H9 (cell line): ENCODE measurements at regions not wholly inside any gene's neighbourhood (a gene's known extent, or its start where the extent isn't known, plus 50 kb on each side); places are given as distances from the start of the nearest gene placed in this dataset.

ENCODE experiments used
- DNase-seq: peaks from one replicate; pipeline ENCODE4 v3.0.0-alpha.2; 2017
- H2AFZ ChIP-seq: one replicate; pipeline ENCODE4 v1.6.1; 2013; ENCODE audit warnings: mild to moderate bottlenecking, low read length, control low read depth, moderate library complexity
- H2AK5ac ChIP-seq: 2 replicates; pipeline ENCODE4 v1.6.1; 2013; ENCODE audit warnings: low read length, control low read depth, mixed read lengths; ENCODE audit not compliant: insufficient read length
- H2BK120ac ChIP-seq: one replicate; pipeline ENCODE4 v1.6.1; 2013; ENCODE audit warnings: low read depth, mild to moderate bottlenecking, low read length, control low read depth, inconsistent platforms; ENCODE audit not compliant: poor library complexity, severe bottlenecking
- H2BK12ac ChIP-seq: 2 replicates; pipeline ENCODE4 v1.6.1; 2013; ENCODE audit warnings: low read length, control low read depth, mixed read lengths, low read depth; ENCODE audit not compliant: insufficient read length
- H2BK15ac ChIP-seq: 2 replicates; pipeline ENCODE4 v1.6.1; 2013; ENCODE audit warnings: low read depth, low read length, control low read depth
- H2BK20ac ChIP-seq: one replicate; pipeline ENCODE4 v1.6.1; 2013; ENCODE audit warnings: low read depth, mild to moderate bottlenecking, low read length, control low read depth, inconsistent platforms; ENCODE audit not compliant: poor library complexity, severe bottlenecking
- H2BK5ac ChIP-seq: 2 replicates; pipeline ENCODE4 v1.6.1; 2013; ENCODE audit warnings: low read length, control low read depth, mixed read lengths; ENCODE audit not compliant: insufficient read length
- H3K14ac ChIP-seq: 2 replicates; pipeline ENCODE4 v1.6.1; 2013; ENCODE audit warnings: low read length, control low read depth; ENCODE audit not compliant: insufficient read depth
- H3K18ac ChIP-seq: 2 replicates; pipeline ENCODE4 v1.6.1; 2013; ENCODE audit warnings: low read depth, mild to moderate bottlenecking, mixed read lengths, low read length, control low read depth; ENCODE audit not compliant: insufficient read length
- H3K23ac ChIP-seq: 2 replicates; pipeline ENCODE4 v1.6.1; 2013; ENCODE audit warnings: low read length, control low read depth, mixed read lengths, low read depth; ENCODE audit not compliant: insufficient read length
- H3K23me2 ChIP-seq: 2 replicates; pipeline ENCODE4 v1.6.1; 2013; ENCODE audit warnings: low read depth, mild to moderate bottlenecking, mixed read lengths, low read length, control low read depth; ENCODE audit not compliant: insufficient read length, poor library complexity, severe bottlenecking
- H3K27ac ChIP-seq: 2 replicates; pipeline ENCODE4 v1.5.1; 2013; ENCODE audit warnings: low read length, control low read depth, mixed read lengths, low read depth; ENCODE audit not compliant: insufficient read length
- H3K27me3 ChIP-seq: 2 replicates; pipeline ENCODE4 v1.6.1; 2013; ENCODE audit warnings: low read length, control low read depth, inconsistent platforms; ENCODE audit not compliant: insufficient read depth
- H3K4ac ChIP-seq: 2 replicates; pipeline ENCODE4 v1.6.1; 2013; ENCODE audit warnings: low read depth, mild to moderate bottlenecking, control low read depth, inconsistent platforms, low read length, moderate library complexity
- H3K4me1 ChIP-seq: 2 replicates; pipeline ENCODE4 v1.6.1; 2013; ENCODE audit warnings: low read length, control low read depth, inconsistent platforms; ENCODE audit not compliant: insufficient read depth
- H3K4me2 ChIP-seq: 2 replicates; pipeline ENCODE4 v1.6.1; 2013; ENCODE audit warnings: low read length, control low read depth, mixed read lengths; ENCODE audit not compliant: insufficient read length, insufficient read depth
- H3K56ac ChIP-seq: 2 replicates; pipeline ENCODE4 v1.6.1; 2013; ENCODE audit warnings: low read depth, mild to moderate bottlenecking, mixed read lengths, low read length, control low read depth; ENCODE audit not compliant: insufficient read length
- H3K79me1 ChIP-seq: 2 replicates; pipeline ENCODE4 v1.6.1; 2013; ENCODE audit warnings: low read depth, mild to moderate bottlenecking, moderate library complexity, low read length, control low read depth, inconsistent platforms; ENCODE audit not compliant: insufficient read depth, poor library complexity, severe bottlenecking
- H3K79me2 ChIP-seq: 2 replicates; pipeline ENCODE4 v1.6.1; 2013; ENCODE audit warnings: low read length, control low read depth, inconsistent platforms; ENCODE audit not compliant: insufficient read depth
- H3K9ac ChIP-seq: 2 replicates; pipeline ENCODE4 v1.6.1; 2013; ENCODE audit warnings: low read length, control low read depth, mixed read lengths; ENCODE audit not compliant: insufficient read length; ENCODE audit errors: extremely low read depth
- H3K9me3 ChIP-seq: one replicate; pipeline ENCODE4 v1.6.1; 2013; ENCODE audit warnings: low read depth, low read length, inconsistent platforms; ENCODE audit not compliant: control insufficient read depth
- H3T11ph ChIP-seq: one replicate; pipeline ENCODE4 v1.6.1; 2013; ENCODE audit warnings: mild to moderate bottlenecking, low read length, control low read depth, inconsistent platforms
- H4K20me1 ChIP-seq: one replicate; pipeline ENCODE4 v1.6.1; 2013; ENCODE audit not compliant: control insufficient read depth, insufficient read length, insufficient read depth
- H4K5ac ChIP-seq: 2 replicates; pipeline ENCODE4 v1.6.1; 2013; ENCODE audit warnings: low read depth, mild to moderate bottlenecking, mixed read lengths, low read length, control low read depth; ENCODE audit not compliant: insufficient read length
- H4K8ac ChIP-seq: replicated peaks from 2 replicates; pipeline ENCODE4 v1.6.1; 2013; ENCODE audit warnings: low read length, control low read depth, mixed read lengths, low read depth; ENCODE audit not compliant: insufficient read length
- H4K91ac ChIP-seq: 2 replicates; pipeline ENCODE4 v1.6.1; 2013; ENCODE audit warnings: low read depth, mild to moderate bottlenecking, moderate library complexity, mixed read lengths, low read length, control low read depth; ENCODE audit not compliant: insufficient read length
- H3K27ac Mint-ChIP-seq, 3 experiments: 2 replicates in 2 of 3; 3 replicates in 1 of 3; pipeline ENCODE4 v1.8.0; 2020 to 2021; ENCODE audit warnings: mixed read lengths in 3 of 3, mild to moderate bottlenecking in 1 of 3, moderate library complexity in 1 of 3
- H3K27me3 Mint-ChIP-seq: 2 replicates; pipeline ENCODE4 v1.8.0; 2021; ENCODE audit warnings: low read depth, mild to moderate bottlenecking, moderate library complexity, mixed read lengths
- H3K36me3 Mint-ChIP-seq, 3 experiments: 2 replicates in 2 of 3; 3 replicates in 1 of 3; pipeline ENCODE4 v1.8.0; 2020 to 2021; ENCODE audit warnings: low read depth in 3 of 3, mixed read lengths in 3 of 3; ENCODE audit not compliant: insufficient read depth in 1 of 3
- H3K4me1 Mint-ChIP-seq, 2 experiments: 2 replicates each; pipeline ENCODE4 v1.8.0; 2020; ENCODE audit warnings: mixed read lengths in 2 of 2
- H3K4me3 Mint-ChIP-seq, 2 experiments: 2 replicates in 1 of 2; 3 replicates in 1 of 2; pipeline ENCODE4 v1.8.0; 2020 to 2021; ENCODE audit warnings: mild to moderate bottlenecking in 2 of 2, mixed read lengths in 2 of 2, moderate library complexity in 1 of 2
- H3K9me3 Mint-ChIP-seq, 2 experiments: 2 replicates in 1 of 2; 3 replicates in 1 of 2; pipeline ENCODE4 v1.8.0; 2020; ENCODE audit warnings: mild to moderate bottlenecking in 2 of 2, mixed read lengths in 2 of 2, moderate library complexity in 1 of 2
- CTCF ChIP-seq: fragments of 200-600 bp; sonication (generic); conservative IDR thresholded peaks from 3 replicates; pipeline ENCODE4 v1.8.0; 2021; ENCODE audit warnings: antibody characterized with exemption, mild to moderate bottlenecking

GRCh38 chrX:28408017-28408723, 179.1 kb upstream of the IL1RAPL1 start:
- Histone ChIP-seq H3K4ac (no peak overlapping the region), H3K79me2 (no peaks in the 10 kb centered on the region)

More at GRCh38 chrX:28408017-28408723, 179.1 kb upstream of the IL1RAPL1 start:
- Mint-ChIP-seq H3K36me3 (peaks cover 6 to 8% (median 6%) of the 10 kb centered on the region in 3 experiments), H3K9me3 (peaks cover 19 to 56% of the 10 kb centered on the region in 2 experiments), H3K27me3 (no peaks in the 10 kb centered on the region), H3K27ac (no peak overlapping the region), H3K4me1 (peaks cover 0 to 4% of the 10 kb centered on the region in 2 experiments; a peak in 1 of 4 replicates), H3K4me3 (no peak overlapping the region)
- Histone ChIP-seq H2AFZ (no peak overlapping the region), H4K20me1 (no peaks in the 10 kb centered on the region), H2BK120ac (no peak overlapping the region), H3K79me1 (no peaks in the 10 kb centered on the region), H3K18ac (no peak overlapping the region), H2BK12ac (no peak overlapping the region), H3K14ac (no peak overlapping the region), H3K9me3 (no peaks in the 10 kb centered on the region), H3K56ac (no peak overlapping the region), H3K4me1 (no peaks in the 10 kb centered on the region), H3T11ph (no peak overlapping the region), H4K8ac (no peak overlapping the region), H3K9ac (no peak overlapping the region), H3K23ac (no peak overlapping the region), H2BK5ac (no peak overlapping the region), H4K91ac (no peak overlapping the region), H4K5ac (no peak overlapping the region), H2BK20ac (no peak overlapping the region), H2AK5ac (no peak overlapping the region), H3K23me2 (no peaks in the 10 kb centered on the region), H3K27me3 (no peaks in the 10 kb centered on the region), H3K4me2 (no peak overlapping the region), H3K27ac (no peak overlapping the region), H2BK15ac (no peak overlapping the region)
- no peak for TF ChIP-seq CTCF
- DNase-seq = no peak
